Fibroblast of skin of back (primary cell): ENCODE measurements at regions not wholly inside any gene's neighbourhood (a gene's known extent, or its start where the extent isn't known, plus 50 kb on each side); places are given as distances from the start of the nearest gene placed in this dataset.

Experiments used
- DNase-seq: peaks from one replicate; pipeline ENCODE4 v3.0.0-alpha.2; 2013

DNA sequence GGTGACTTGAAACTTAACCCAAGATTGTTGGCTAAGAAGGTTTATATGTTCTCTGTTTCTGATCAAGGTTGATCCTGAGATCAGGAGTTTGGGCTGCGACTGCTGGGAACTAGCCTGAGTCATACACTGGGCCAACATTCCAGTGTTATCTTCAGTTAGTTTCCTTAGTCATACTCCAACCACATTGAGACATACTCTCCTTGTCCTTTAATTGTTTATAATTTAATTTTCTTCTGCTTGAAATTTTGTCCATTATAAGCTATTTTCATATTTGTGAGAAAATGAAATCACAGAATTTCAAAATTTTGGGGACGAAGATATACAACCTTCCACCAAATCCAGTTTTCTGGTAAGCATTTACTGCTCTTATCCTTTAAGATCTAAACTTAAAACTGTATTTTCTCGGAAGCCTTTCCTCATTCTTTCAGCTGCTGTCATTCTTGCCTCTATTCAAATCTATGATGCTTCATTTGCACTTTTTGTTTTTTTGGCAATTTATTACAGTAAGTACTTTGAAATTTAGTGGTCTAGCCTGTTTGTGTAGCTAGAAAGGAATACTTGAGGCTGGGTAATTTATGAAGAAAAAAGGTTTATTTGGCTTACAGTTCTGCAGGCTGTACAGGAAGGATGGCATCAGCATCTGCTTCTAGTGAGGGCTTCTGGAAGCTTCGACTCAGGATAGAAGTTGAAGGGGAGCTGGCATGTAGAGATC is 63.4 kb upstream of the POT1 start:
- DNase-seq, result peak; percentile 79

DNA sequence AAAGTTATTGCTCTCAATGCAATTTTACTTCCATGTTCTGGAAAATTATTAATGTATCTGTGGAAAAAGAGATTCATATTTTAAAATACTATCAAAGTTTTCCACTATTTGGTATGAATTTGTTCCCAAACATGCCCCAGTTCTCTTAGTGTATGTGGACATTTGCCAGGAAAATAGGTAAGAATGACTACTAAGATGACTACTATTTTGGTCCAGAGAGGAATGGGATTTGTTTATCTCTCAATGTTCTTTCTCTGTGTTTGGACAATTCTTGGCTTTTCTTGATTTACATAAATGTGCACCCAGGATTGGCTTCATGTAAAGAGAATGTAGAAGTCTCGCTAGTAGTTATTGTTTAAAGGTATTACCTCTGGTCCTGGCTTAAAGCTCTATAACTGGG is 60.3 kb upstream of the POT1 start:
- DNase-seq, result peak; percentile 16
